Stimulated activated CD4-positive, alpha-beta T cell treated with anti-CD3 and anti-CD28 coated beads, TNF-alpha, amount 100 ng/mL, for 4 hours (primary cell): ENCODE measurements at regions not wholly inside any gene's neighbourhood (a gene's known extent, or its start where the extent isn't known, plus 50 kb on each side); places are given as distances from the start of the nearest gene placed in this dataset.

Experiments
- DNase-seq, 3 experiments: peaks; one replicate each; pipeline ENCODE4 v3.0.0-alpha.2; 2020; ENCODE audit warnings: low read depth in 3 of 3

GRCh38 chr2:102078773-102079172 is 63.8 kb upstream of the IL1R1 start:
- DNase-seq, result no peak

GRCh38 chr2:102080451-102081242 is 61.9 kb upstream of the IL1R1 start:
- DNase-seq, result no peak

GRCh38 chr2:102081243-102081522 is 61.4 kb upstream of the IL1R1 start:
- no peak for DNase-seq

- DNase-seq, result no peak
These were observed 60.9 kb upstream of the IL1R1 start for GRCh38 chr2:102081606-102082005.

- peak in 2 of 3 experiments; percentile 27 to 29 for DNase-seq
These were observed 59.8 kb upstream of the IL1R1 start for GRCh38 chr2:102082571-102083392.

GRCh38 chr2:102083393-102083703 is 59.2 kb upstream of the IL1R1 start:
- DNase-seq, result no peak

- no peak for DNase-seq
These were observed 57.9 kb upstream of the IL1R1 start for GRCh38 chr2:102084651-102085050.

- DNase-seq, result no peak
These were observed 57.3 kb upstream of the IL1R1 start for GRCh38 chr2:102085238-102085637.

GRCh38 chr2:102086150-102086872 is 56.2 kb upstream of the IL1R1 start:
- no peak for DNase-seq

- DNase-seq, result no peak
These were observed 51.4 kb upstream of the IL1R1 start for GRCh38 chr2:102091121-102091520.

GRCh38 chr2:102091908-102092307 is 50.6 kb upstream of the IL1R1 start:
- DNase-seq, result no peak

- no peak for DNase-seq
These were observed 50.0 kb upstream of the IL1R1 start for GRCh38 chr2:102092535-102092934.
